NCI-H2171 treated with DMSO at 0.1 percent for 48 hours (cell line): ENCODE measurements at regions not wholly inside any gene's neighbourhood (a gene's known extent, or its start where the extent isn't known, plus 50 kb on each side); places are given as distances from the start of the nearest gene placed in this dataset.
"Not testable (repeated sequence)": the region's sequence is repeated elsewhere in the genome, so short reads cannot be mapped to it uniquely, and the experiment has no call there.

Experiments
- DNase-seq: peaks from one replicate; lab custom pipeline; 2025; lab: John Stamatoyannopoulos, UW

DNA sequence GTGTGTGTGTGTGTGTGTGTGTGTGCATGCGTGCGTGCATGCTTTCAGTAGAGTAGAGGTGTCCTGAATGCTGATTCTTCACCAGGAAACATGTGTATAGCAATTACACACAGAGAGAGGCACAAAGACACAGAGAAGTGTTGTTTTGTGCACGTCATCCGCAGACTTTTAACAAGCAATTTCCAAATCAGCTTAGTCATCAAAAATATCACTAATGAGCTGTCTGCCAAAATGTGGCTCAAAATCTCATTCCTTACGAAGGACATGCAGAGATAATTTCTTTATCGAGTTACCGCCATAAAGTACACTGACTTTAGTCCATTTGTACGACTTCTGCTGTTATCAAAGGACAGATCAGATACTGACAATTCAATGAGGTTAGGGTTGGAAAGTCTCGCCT is 274.9 kb upstream of the RARB start:
- DNase-seq, result no peak

GRCh38 chr3:25153561-25153960 is 274.5 kb upstream of the RARB start:
- DNase-seq, result peak; percentile 24

- DNase-seq, result no peak
Measured at GRCh38 chr3:25155652-25156471, 272.2 kb upstream of the RARB start.

GRCh38 chr3:25156626-25157025 is 271.4 kb upstream of the RARB start:
- no peak for DNase-seq

- DNase-seq, result no peak
Measured at GRCh38 chr3:25165306-25165705, 262.8 kb upstream of the RARB start.

GRCh38 chr3:25166016-25166415 is 262.0 kb upstream of the RARB start:
- DNase-seq, result no peak

DNA sequence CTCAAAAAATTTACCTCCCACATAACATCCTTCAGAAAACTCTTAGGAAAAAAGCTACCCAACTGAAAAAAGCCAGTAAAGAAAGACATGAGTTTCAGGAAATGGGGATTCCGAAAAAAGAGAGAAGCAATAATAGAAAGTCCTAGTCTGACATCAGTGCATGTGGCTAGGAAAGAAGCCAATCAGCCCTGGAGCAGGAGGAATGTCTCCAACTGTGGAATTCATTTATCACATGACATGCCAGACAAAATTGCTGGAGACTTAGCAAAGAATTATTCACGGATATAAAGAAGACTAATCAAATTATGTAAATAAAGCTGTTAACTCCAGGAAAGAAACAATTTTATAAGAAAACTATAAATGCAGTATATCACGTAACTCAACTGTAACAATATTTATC is 258.9 kb upstream of the RARB start:
- no peak for DNase-seq

GRCh38 chr3:25170021-25170420 is 258.0 kb upstream of the RARB start:
- DNase-seq, result no peak

GRCh38 chr3:25171118-25171807 is 256.8 kb upstream of the RARB start:
- peak; percentile 4 for DNase-seq

DNA sequence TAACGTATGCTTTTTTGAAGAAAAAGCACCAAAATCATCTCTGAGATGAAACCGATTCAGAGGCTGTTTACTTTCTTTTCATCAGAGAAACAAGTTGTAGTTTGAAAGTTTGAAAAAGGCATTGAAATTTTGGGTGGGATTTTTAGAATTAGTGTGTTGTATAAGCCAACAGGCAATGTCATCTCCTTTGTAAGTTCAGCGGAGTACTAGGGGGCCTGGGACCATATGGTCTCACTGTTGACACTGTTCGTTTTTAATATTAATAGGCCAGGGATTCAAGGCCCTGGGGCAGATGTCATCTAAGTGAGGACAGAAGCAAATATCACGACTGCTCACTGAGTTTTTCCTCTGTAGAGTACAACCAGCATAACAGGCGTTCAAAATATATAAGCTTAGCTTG is 256.2 kb upstream of the RARB start:
- peak; percentile 14 for DNase-seq

- DNase-seq, result no peak
Measured at GRCh38 chr3:25173606-25174005, 254.5 kb upstream of the RARB start.

GRCh38 chr3:25174251-25174650 is 253.8 kb upstream of the RARB start:
- no peak for DNase-seq

DNA sequence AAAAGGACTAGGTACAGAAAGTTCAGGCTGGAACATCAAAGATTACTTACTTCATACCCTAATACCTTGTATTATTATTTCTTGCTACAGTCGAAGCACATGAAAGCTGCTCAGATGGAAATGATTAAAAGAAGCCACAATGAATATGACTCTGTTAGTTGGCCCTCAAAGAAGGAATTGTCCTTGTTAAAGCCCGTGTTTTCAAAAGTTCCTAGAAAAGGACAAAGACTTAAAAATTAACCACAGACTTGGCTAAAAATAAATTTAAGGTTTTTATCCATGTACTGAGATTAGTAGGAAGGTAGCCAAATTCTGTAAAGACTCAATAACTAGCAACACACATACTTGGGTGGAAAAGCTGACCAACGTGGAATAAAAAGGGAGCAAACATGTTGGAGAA is 251.0 kb upstream of the RARB start:
- no peak for DNase-seq

DNA sequence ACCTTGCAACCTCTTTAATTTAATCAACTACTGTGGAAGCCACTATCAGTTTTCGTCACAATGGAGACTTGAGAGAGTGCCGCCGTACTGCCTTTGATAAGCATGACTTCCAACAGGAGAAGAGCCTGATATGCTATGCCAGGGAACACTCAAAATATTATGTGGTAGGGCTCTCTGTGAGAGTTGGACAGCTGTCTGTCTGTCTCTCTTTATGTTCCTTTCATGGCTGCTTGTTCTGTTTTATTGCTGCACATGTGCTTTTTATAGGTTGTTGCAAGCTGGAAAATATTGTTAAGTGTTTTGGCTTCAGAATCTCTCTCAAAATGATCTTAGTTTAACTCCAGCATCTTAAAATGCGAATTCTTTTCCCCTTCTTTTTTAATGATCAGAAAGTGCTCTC is 249.4 kb upstream of the RARB start:
- DNase-seq, result no peak

DNA sequence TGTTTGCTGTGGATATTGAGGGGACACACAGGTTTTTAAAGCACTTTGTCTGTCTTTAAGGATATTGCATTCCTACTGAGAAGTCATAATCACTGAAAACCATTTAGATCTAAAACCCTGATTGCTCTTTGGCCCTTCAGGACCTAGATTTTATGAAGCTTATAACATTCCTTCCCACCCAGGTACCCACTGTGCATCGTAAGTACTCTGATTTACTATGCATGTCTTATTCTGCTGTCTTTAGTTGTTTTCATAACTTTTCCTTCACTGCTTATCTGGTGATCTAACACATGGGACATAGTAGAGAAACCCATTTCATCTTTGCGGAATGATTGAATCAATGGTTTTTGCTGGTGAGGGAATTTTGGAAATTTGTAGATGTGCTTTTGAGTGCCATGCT is 247.0 kb upstream of the RARB start:
- DNase-seq, result no peak

GRCh38 chr3:25182794-25183193 is 245.3 kb upstream of the RARB start:
- DNase-seq, result no peak

GRCh38 chr3:25184641-25185250 is 243.3 kb upstream of the RARB start:
- no peak for DNase-seq

- DNase-seq, result no peak
Measured at GRCh38 chr3:25191673-25192072, 236.4 kb upstream of the RARB start.

DNA sequence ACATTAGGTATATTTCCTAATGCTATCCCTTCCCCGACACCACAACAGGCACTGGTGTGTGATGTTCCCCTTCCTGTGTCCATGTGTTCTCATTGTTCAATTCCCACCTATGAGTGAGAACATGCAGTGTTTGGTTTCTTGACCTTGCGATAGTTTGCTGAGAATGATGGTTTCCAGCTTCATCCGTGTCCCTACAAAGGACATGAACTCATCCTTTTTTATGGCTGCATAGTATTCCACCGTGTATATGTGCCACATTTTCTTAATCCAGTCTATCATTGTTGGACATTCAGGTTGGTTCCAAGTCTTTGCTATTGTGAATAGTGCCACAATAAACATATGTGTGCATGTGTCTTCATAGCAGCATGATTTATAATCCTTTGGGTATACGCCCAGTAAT is 228.5 kb upstream of the RARB start:
- DNase-seq, result not testable (repeated sequence)

- no peak for DNase-seq
Measured at GRCh38 chr3:25212736-25213135, 215.3 kb upstream of the RARB start.

DNA sequence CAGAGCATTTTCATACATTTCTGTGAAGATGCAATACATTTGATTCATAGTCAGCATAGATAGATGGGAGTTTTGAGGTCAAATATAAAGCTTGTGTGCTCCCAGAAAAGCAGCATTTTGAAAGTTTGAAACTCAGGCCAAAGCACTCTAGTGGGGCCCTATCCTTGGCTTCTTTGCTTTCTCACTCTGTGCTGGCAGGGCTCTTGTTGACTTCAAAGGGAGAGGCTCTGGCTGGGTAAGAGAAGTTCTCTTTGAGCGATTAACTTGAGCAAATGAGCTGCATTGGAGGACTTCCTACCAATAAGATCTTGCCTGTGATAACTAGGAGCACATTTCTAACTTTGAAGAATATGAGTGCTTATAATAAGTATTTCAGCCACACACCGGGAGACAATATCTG is 214.0 kb upstream of the RARB start:
- DNase-seq, result no peak

GRCh38 chr3:25218362-25218761 is 209.7 kb upstream of the RARB start:
- no peak for DNase-seq

DNA sequence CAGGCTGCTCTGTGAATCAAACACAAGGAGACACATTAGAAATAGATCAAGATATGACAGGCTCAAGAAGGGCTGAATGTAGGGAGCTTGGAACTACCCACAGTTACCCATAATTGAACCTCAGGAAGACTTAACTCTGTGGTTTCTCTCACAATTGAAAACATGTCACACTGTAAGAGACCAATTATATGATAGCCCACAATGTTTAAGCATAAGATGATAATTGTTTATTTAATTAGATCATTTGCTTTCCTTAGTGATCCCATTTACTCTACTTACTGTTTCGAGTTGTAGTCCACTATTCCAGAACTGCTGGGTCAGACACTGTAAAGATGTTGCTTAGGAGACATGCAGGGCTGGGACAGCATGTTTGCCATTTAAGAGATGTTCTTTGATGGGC is 201.3 kb upstream of the RARB start:
- DNase-seq, result no peak
